OCI-LY7 (cell line): ENCODE measurements at regions not wholly inside any gene's neighbourhood (a gene's known extent, or its start where the extent isn't known, plus 50 kb on each side); places are given as distances from the start of the nearest gene placed in this dataset.

ENCODE experiments used
- BruUV-seq: library from RNA; stranded (reverse); fragments of 400-500 nt; replicated peaks from 2 replicates; lab custom pipeline; 2021; lab: Mats Ljungman, UMichigan
- CTCF ChIA-PET: fragments of 300-600 bp; sonication (Branson Sonifier 250); formaldehyde crosslinking; loops from one replicate; lab custom pipeline; 2022; ENCODE audit warnings: antibody characterized with exemption; ENCODE audit not compliant: unreplicated experiment; lab: Charles Lee
- POLR2A ChIA-PET: fragments of 300-600 bp; sonication (Branson Sonifier 250); formaldehyde crosslinking; loops from one replicate; lab custom pipeline; 2022; ENCODE audit warnings: antibody characterized with exemption; lab: Charles Lee
- DNase-seq: peaks from one replicate; pipeline ENCODE4 v3.0.0-alpha.2; 2015; ENCODE audit warnings: low spot score
- H2AFZ ChIP-seq: fragments of 200-600 bp; sonication (generic), shearing (Covaris generic); 2 replicates; pipeline ENCODE4 v1.6.1; 2014; ENCODE audit warnings: mild to moderate bottlenecking, antibody characterized with exemption, low read length, moderate library complexity
- H3K27ac ChIP-seq: fragments of 200-600 bp; sonication (generic); 2 replicates; pipeline ENCODE4 v1.5.1; 2014; ENCODE audit warnings: mixed run types, low read depth, mild to moderate bottlenecking, moderate library complexity, low read length, inconsistent platforms; ENCODE audit not compliant: poor library complexity, severe bottlenecking
- H3K36me3 ChIP-seq: fragments of 200-600 bp; sonication (generic); 2 replicates; pipeline ENCODE4 v1.6.1; 2014; ENCODE audit warnings: mild to moderate bottlenecking, antibody characterized with exemption, low read length, moderate library complexity, mixed read lengths; ENCODE audit not compliant: insufficient read depth
- H3K4me1 ChIP-seq: fragments of 200-600 bp; sonication (generic); 2 replicates; pipeline ENCODE4 v1.5.1; 2014; ENCODE audit warnings: mild to moderate bottlenecking, low read length; ENCODE audit not compliant: insufficient read depth, poor library complexity, severe bottlenecking
- H3K4me2 ChIP-seq: fragments of 200-600 bp; sonication (generic); 2 replicates; pipeline ENCODE4 v1.6.1; 2014; ENCODE audit warnings: mild to moderate bottlenecking, low read length
- H3K4me3 ChIP-seq: fragments of 200-600 bp; sonication (generic); 2 replicates; pipeline ENCODE4 v1.5.1; 2014; ENCODE audit warnings: mild to moderate bottlenecking, low read depth, low read length; ENCODE audit not compliant: poor library complexity, severe bottlenecking
- H3K79me2 ChIP-seq: fragments of 200-600 bp; sonication (generic); 2 replicates; pipeline ENCODE4 v1.6.1; 2016; ENCODE audit warnings: low read depth, mild to moderate bottlenecking, low read length, moderate library complexity, mixed read lengths; ENCODE audit not compliant: insufficient read depth
- H3K9me2 ChIP-seq: fragments of 200-600 bp; sonication (generic); 2 replicates; pipeline ENCODE4 v1.6.1; 2016; ENCODE audit warnings: mild to moderate bottlenecking, low read length, mixed read lengths; ENCODE audit not compliant: insufficient read depth
- H3K9me3 ChIP-seq: fragments of 200-600 bp; sonication (generic); 2 replicates; pipeline ENCODE4 v1.6.1; 2014; ENCODE audit warnings: mild to moderate bottlenecking, mixed run types, low read length, mixed read lengths
- H4K20me1 ChIP-seq: fragments of 200-600 bp; sonication (generic); 2 replicates; pipeline ENCODE4 v1.6.1; 2014; ENCODE audit warnings: mild to moderate bottlenecking, antibody characterized with exemption, low read length, moderate library complexity, mixed read lengths; ENCODE audit not compliant: insufficient read depth
- EZH2phosphoT487 ChIP-seq: fragments of 200-600 bp; sonication (generic); IDR thresholded peaks from 2 replicates; pipeline ENCODE4 v1.6.1; 2018; ENCODE audit warnings: low read depth, borderline replicate concordance, mild to moderate bottlenecking, mixed run types, antibody characterized with exemption, low read length, moderate library complexity, mixed read lengths
- intact Hi-C: fragments of 100-400 bp; cut with micrococcal nuclease; formaldehyde crosslinking; loops from one replicate; pipeline ENCODE4 v1.10.0; 2022; ENCODE audit not compliant: unreplicated experiment
- TF ChIP-seq, protein P1 (sequence below): fragments of 200-600 bp; sonication (generic); conservative IDR thresholded peaks from 2 replicates; pipeline ENCODE4 v1.5.1; 2014; ENCODE audit warnings: mild to moderate bottlenecking, antibody characterized with exemption, low read length, moderate library complexity, mixed read lengths

DNA sequence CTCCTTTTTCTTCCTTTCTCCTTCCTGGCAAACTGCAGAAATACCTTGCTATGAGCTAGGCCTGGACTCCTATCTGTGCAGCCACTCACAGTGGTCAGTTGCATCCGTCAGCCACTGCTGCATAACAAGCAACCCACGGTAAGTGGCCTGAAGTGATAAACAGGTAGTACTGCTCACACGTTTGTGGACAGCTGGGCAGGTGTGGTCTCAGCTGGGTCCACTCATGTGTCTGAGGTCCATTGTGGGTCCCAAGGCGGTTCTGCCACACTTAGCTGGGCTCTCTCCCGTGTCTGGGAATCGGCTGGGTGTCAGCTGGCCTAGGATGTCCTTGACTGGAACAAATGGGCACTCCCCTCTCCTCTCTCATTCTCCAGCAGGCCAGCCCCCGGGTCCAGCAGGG lies 109.3 kb downstream of the BRD1 start:
- TF ChIP-seq EZH2phosphoT487, result no peak
- TF ChIP-seq, protein P1, sequence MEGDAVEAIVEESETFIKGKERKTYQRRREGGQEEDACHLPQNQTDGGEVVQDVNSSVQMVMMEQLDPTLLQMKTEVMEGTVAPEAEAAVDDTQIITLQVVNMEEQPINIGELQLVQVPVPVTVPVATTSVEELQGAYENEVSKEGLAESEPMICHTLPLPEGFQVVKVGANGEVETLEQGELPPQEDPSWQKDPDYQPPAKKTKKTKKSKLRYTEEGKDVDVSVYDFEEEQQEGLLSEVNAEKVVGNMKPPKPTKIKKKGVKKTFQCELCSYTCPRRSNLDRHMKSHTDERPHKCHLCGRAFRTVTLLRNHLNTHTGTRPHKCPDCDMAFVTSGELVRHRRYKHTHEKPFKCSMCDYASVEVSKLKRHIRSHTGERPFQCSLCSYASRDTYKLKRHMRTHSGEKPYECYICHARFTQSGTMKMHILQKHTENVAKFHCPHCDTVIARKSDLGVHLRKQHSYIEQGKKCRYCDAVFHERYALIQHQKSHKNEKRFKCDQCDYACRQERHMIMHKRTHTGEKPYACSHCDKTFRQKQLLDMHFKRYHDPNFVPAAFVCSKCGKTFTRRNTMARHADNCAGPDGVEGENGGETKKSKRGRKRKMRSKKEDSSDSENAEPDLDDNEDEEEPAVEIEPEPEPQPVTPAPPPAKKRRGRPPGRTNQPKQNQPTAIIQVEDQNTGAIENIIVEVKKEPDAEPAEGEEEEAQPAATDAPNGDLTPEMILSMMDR, result no peak
- no peak overlapping the region for H2AFZ ChIP-seq
- no peak overlapping the region for H3K4me2 ChIP-seq
- BruUV-seq, result no TSS peak
- no peaks in the 10 kb centered on the region for H4K20me1 ChIP-seq
- ChIA-PET POLR2A (no interaction called here), CTCF (no interaction called here)
- intact Hi-C loops, result no loop called here
- H3K27ac ChIP-seq, result no peak overlapping the region
- no peaks in the 10 kb centered on the region for H3K9me2 ChIP-seq
- H3K4me3 ChIP-seq, result no peak overlapping the region
- DNase-seq, result no peak
- H3K4me1 ChIP-seq, result peaks cover 4% of the 10 kb centered on the region
- H3K36me3 ChIP-seq, result no peaks in the 10 kb centered on the region
- no peaks in the 10 kb centered on the region for H3K9me3 ChIP-seq
- H3K79me2 ChIP-seq, result no peaks in the 10 kb centered on the region

DNA sequence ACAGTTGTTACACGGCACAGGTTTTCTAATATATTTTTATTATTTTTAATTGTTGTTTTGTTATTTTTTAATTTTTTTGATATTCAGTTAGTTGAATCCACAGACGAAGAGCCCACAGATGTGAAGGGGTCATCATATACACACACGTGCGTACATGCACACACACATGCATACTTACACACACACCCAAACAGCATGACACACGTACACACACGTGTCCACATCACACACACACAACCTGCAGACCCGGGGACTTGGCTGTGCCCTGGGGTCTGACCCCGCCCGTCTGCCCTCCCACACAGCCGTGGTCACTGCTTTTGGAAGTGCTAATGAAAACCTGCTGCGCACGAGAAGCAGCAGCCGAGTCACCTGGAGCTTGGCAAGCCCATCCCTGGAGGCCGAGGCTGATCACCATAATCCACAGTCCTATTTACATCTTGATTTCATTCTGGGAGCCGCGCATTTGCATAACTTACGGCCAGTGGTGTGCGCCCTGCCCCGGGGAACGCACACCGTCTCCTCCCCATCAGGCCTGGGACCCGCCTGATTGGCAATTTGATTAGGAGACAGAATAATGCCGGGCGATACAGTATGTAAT lies 110.3 kb downstream of the BRD1 start:
- POLR2A ChIA-PET, result no interaction called here
- no peaks in the 10 kb centered on the region for H3K36me3 ChIP-seq
- H4K20me1 ChIP-seq, result no peaks in the 10 kb centered on the region
- H2AFZ ChIP-seq, result no peak overlapping the region
- CTCF ChIA-PET, result no interaction called here
- H3K4me3 ChIP-seq, result no peak overlapping the region
- BruUV-seq, result no TSS peak
- no peak for TF ChIP-seq EZH2phosphoT487
- TF ChIP-seq, protein P1, result no peak
- intact Hi-C loops, result no loop called here
- H3K9me2 ChIP-seq, result no peaks in the 10 kb centered on the region
- DNase-seq, result no peak
- no peaks in the 10 kb centered on the region for H3K4me1 ChIP-seq
- H3K9me3 ChIP-seq, result no peaks in the 10 kb centered on the region
- no peak overlapping the region for H3K27ac ChIP-seq
- H3K4me2 ChIP-seq, result no peak overlapping the region
- H3K79me2 ChIP-seq, result no peaks in the 10 kb centered on the region

DNA sequence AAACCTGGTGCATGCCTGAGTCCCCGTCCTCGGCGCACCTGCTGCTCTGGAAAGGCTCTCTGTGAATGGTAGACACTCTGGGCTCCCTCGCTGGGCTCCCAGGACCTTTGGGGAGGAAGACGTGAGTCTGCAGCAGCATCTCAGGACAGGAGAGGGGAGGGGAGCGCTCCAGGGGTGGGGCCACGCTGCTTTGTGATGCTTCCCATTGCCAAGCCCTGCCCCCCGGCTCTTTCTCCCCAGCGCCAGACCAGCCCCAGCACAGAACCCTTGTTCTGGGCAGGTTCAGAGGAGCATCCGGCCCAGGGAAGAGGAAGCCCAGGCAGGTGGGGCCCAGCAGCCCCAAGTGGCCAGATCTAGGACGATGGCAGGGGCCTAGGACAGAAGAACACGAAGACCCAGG lies 111.2 kb downstream of the BRD1 start:
- POLR2A ChIA-PET, result no interaction called here

More for the DNA sequence above, 111.2 kb downstream of the BRD1 start:
- Histone ChIP-seq H3K9me2 (no peaks in the 10 kb centered on the region), H3K4me2 (no peak overlapping the region), H3K9me3 (no peaks in the 10 kb centered on the region), H3K4me1 (no peaks in the 10 kb centered on the region), H3K27ac (no peak overlapping the region), H2AFZ (no peak overlapping the region), H3K79me2 (no peaks in the 10 kb centered on the region), H3K4me3 (no peak overlapping the region), H4K20me1 (no peaks in the 10 kb centered on the region), H3K36me3 (no peaks in the 10 kb centered on the region)
- CTCF ChIA-PET, result no interaction called here
- BruUV-seq, result no TSS peak
- intact Hi-C loops, result no loop called here
- no peak for DNase-seq
- TF ChIP-seq, protein P1, result no peak
- no peak for TF ChIP-seq EZH2phosphoT487
